ENCODE measurements at regions not wholly inside any gene's neighbourhood (a gene's known extent, or its start where the extent isn't known, plus 50 kb on each side); places are given as distances from the start of the nearest gene placed in this dataset.

GRCh38 chr15:62940755-62941361, 101.7 kb upstream of the TPM1 start:
- TF ChIP-seq TAF1 (IDR thresholded peaks at IDR 0.05; ENCODE audit: low read depth) (no peak), YY1 (IDR thresholded peaks at IDR 0.05; ENCODE audit: low read depth) (no peak), ZBTB7A (IDR thresholded peaks at IDR 0.05; ENCODE audit: low read depth) (no peak), CEBPB (IDR thresholded peaks at IDR 0.05) (no peak)
- TF ChIP-seq, protein P1, sequence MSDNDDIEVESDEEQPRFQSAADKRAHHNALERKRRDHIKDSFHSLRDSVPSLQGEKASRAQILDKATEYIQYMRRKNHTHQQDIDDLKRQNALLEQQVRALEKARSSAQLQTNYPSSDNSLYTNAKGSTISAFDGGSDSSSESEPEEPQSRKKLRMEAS (IDR thresholded peaks at IDR 0.05) = no peak
- TF ChIP-seq, protein P2, sequence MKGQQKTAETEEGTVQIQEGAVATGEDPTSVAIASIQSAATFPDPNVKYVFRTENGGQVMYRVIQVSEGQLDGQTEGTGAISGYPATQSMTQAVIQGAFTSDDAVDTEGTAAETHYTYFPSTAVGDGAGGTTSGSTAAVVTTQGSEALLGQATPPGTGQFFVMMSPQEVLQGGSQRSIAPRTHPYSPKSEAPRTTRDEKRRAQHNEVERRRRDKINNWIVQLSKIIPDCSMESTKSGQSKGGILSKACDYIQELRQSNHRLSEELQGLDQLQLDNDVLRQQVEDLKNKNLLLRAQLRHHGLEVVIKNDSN (IDR thresholded peaks at IDR 0.05) = no peak

DNA sequence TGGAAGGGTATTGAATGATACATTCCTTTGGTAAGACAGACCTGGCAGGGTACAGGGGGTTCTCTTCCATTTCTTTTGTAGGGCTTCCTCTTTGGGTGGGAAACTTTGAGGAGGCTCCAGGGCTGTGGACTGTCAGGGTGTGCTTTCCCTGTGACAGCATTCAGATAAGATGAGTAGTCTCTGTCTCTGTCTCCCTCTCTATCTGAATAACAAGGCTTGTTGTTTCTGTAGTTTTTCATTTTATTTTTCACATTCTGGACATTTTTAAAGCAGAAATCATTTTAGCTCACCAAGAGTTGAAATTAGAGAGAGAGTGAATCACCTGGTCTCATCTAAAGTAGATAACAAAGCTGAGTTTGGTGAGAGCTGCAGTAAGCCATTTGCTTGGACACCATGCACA, 100.8 kb upstream of the TPM1 start:
- TF ChIP-seq NFIC (IDR thresholded peaks at IDR 0.05) = no peak
- TF ChIP-seq CEBPB (IDR thresholded peaks at IDR 0.05) = no peak
- no peak for TF ChIP-seq EP300 (IDR thresholded peaks at IDR 0.05; ENCODE audit: borderline replicate concordance)
- no peak for TF ChIP-seq CREB1 (IDR thresholded peaks at IDR 0.05; ENCODE audit: low read depth)
- TF ChIP-seq, protein P3, sequence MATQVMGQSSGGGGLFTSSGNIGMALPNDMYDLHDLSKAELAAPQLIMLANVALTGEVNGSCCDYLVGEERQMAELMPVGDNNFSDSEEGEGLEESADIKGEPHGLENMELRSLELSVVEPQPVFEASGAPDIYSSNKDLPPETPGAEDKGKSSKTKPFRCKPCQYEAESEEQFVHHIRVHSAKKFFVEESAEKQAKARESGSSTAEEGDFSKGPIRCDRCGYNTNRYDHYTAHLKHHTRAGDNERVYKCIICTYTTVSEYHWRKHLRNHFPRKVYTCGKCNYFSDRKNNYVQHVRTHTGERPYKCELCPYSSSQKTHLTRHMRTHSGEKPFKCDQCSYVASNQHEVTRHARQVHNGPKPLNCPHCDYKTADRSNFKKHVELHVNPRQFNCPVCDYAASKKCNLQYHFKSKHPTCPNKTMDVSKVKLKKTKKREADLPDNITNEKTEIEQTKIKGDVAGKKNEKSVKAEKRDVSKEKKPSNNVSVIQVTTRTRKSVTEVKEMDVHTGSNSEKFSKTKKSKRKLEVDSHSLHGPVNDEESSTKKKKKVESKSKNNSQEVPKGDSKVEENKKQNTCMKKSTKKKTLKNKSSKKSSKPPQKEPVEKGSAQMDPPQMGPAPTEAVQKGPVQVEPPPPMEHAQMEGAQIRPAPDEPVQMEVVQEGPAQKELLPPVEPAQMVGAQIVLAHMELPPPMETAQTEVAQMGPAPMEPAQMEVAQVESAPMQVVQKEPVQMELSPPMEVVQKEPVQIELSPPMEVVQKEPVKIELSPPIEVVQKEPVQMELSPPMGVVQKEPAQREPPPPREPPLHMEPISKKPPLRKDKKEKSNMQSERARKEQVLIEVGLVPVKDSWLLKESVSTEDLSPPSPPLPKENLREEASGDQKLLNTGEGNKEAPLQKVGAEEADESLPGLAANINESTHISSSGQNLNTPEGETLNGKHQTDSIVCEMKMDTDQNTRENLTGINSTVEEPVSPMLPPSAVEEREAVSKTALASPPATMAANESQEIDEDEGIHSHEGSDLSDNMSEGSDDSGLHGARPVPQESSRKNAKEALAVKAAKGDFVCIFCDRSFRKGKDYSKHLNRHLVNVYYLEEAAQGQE (IDR thresholded peaks at IDR 0.05; ENCODE audit: low read depth) = no peak
- TF ChIP-seq YY1 (IDR thresholded peaks at IDR 0.05; ENCODE audit: low read depth) = no peak

DNA sequence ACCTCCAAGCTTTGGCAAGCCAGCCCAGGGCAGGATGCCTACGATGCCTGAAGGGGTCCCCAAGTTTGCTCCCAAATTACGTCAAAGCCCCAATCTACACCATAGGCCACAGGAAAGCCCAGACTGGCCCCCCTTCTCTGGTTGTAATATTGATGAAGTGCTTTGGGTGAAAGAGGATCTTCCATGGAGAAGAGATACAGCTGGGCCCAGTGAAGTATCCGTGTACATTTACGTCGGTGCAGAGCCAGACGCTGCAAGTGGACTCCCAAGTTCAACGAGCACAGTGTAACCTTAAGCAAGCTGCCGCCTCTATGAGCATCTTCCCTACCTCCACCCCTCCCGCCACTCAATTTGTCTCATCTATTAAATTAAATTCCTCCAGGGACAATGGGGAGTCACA, 100.1 kb upstream of the TPM1 start:
- no peak for TF ChIP-seq TCF12 (IDR thresholded peaks at IDR 0.05; ENCODE audit: low read depth)

DNA sequence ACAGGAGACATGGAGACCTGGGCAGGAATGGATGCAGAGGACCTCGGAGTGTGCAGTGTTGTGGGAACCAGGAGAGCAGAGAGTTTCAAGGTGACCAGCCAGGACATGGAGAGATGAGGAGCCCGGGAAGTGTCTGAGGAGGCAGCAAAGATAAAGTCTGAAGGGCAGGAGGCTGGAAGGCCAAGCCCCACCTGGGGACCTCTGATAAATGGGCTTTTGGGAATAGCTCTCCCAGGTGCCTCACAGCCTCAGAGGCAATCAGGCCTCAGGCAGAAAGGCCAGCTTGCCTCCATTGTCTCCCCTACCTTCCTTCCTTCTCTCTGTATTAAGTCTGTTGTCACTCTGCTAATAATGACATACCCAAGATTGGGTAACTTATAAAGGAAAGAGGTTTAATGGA, 97.5 kb upstream of the TPM1 start:
- TF ChIP-seq CEBPB (IDR thresholded peaks at IDR 0.05) = no peak
- TF ChIP-seq RAD21 (IDR thresholded peaks at IDR 0.05; ENCODE audit: low read depth) = no peak
- TF ChIP-seq EGR1 (IDR thresholded peaks at IDR 0.05) = no peak
- no peak for TF ChIP-seq TEAD4 (IDR thresholded peaks at IDR 0.05)
- TF ChIP-seq, protein P3 (IDR thresholded peaks at IDR 0.05; ENCODE audit: low read depth) = no peak
- no peak for TF ChIP-seq ZBTB7A (IDR thresholded peaks at IDR 0.05; ENCODE audit: low read depth)
- no peak for TF ChIP-seq CREB1 (IDR thresholded peaks at IDR 0.05; ENCODE audit: low read depth)
- TF ChIP-seq NFIC (IDR thresholded peaks at IDR 0.05) = no peak
- no peak for TF ChIP-seq YY1 (IDR thresholded peaks at IDR 0.05; ENCODE audit: low read depth)

DNA sequence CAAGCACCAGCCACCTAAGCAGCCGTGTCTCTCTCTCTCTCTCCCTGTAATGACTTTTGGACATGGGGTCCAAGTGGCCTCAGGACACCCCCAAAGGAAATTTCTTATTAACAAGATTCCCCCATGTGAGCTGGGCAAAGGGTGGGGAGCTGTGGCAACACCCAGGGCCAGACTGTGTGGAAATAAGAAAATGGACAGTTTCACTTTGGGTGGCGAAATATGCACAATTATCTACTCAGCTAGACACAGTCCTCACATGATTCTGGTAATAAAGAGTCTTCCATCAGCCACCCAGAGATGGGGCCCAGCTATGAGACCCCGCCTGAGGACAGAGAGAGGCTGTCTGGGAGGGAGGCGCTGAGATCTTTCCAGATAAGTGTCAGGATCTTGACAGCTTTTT, 96.8 kb upstream of the TPM1 start:
- TF ChIP-seq EP300 (IDR thresholded peaks at IDR 0.05; ENCODE audit: borderline replicate concordance) (no peak), YY1 (IDR thresholded peaks at IDR 0.05; ENCODE audit: low read depth) (no peak), TCF12 (IDR thresholded peaks at IDR 0.05; ENCODE audit: low read depth) (no peak), TEAD4 (IDR thresholded peaks at IDR 0.05) (no peak), RAD21 (IDR thresholded peaks at IDR 0.05; ENCODE audit: low read depth) (no peak), CEBPB (IDR thresholded peaks at IDR 0.05) (no peak), TAF1 (IDR thresholded peaks at IDR 0.05; ENCODE audit: low read depth) (no peak), EGR1 (IDR thresholded peaks at IDR 0.05) (no peak), CREB1 (IDR thresholded peaks at IDR 0.05; ENCODE audit: low read depth) (no peak)
- TF ChIP-seq, protein P3 (IDR thresholded peaks at IDR 0.05; ENCODE audit: low read depth) = no peak

- no peak for TF ChIP-seq YY1 (IDR thresholded peaks at IDR 0.05; ENCODE audit: low read depth)
- TF ChIP-seq CREB1 (IDR thresholded peaks at IDR 0.05; ENCODE audit: low read depth) = no peak
- no peak for TF ChIP-seq RAD21 (IDR thresholded peaks at IDR 0.05; ENCODE audit: low read depth)
- TF ChIP-seq CEBPB (IDR thresholded peaks at IDR 0.05) = no peak
- TF ChIP-seq, protein P1 (IDR thresholded peaks at IDR 0.05) = no peak
These were observed 95.6 kb upstream of the TPM1 start for GRCh38 chr15:62946940-62947339.
